DMS53 treated with DMSO at 0.1 percent for 48 hours (cell line): ENCODE measurements at regions not wholly inside any gene's neighbourhood (a gene's known extent, or its start where the extent isn't known, plus 50 kb on each side); places are given as distances from the start of the nearest gene placed in this dataset.
A peak's percentile ranks its signal among the peaks of the same experiment; 100 is the strongest.

Experiments used
- DNase-seq: peaks from one replicate; lab custom pipeline; 2025; ENCODE audit not compliant: unreplicated experiment; lab: John Stamatoyannopoulos, UW

- DNase-seq = no peak
These were observed 119.1 kb upstream of the NCK2 start for GRCh38 chr2:105625632-105626031.

- no peak for DNase-seq
These were observed 123.7 kb upstream of the NCK2 start for GRCh38 chr2:105621038-105621437.

GRCh38 chr2:105618351-105618659 is 126.4 kb upstream of the NCK2 start:
- DNase-seq = no peak

- DNase-seq = peak; percentile 98
These were observed 126.9 kb upstream of the NCK2 start for GRCh38 chr2:105617631-105618350.

- DNase-seq = no peak
These were observed 129.4 kb upstream of the NCK2 start for GRCh38 chr2:105615305-105615704.

GRCh38 chr2:105611811-105612424 is 132.8 kb upstream of the NCK2 start:
- DNase-seq = no peak

- DNase-seq = no peak
These were observed 133.4 kb upstream of the NCK2 start for GRCh38 chr2:105611333-105611637.

- peak; percentile 81 for DNase-seq
These were observed 134.0 kb upstream of the NCK2 start for GRCh38 chr2:105610576-105611332.

- DNase-seq = no peak
These were observed 134.8 kb upstream of the NCK2 start for GRCh38 chr2:105609746-105610402.

GRCh38 chr2:105607920-105608504 is 136.7 kb upstream of the NCK2 start:
- DNase-seq = no peak

GRCh38 chr2:105606081-105606480 is 138.6 kb upstream of the NCK2 start:
- DNase-seq = no peak

GRCh38 chr2:105604938-105605337 is 139.8 kb upstream of the NCK2 start:
- DNase-seq = no peak

- DNase-seq = no peak
These were observed 143.5 kb upstream of the NCK2 start for GRCh38 chr2:105600949-105601794.

GRCh38 chr2:105600602-105600948 is 144.1 kb upstream of the NCK2 start:
- DNase-seq = no peak

GRCh38 chr2:105600037-105600442 is 144.7 kb upstream of the NCK2 start:
- DNase-seq = no peak

GRCh38 chr2:105598829-105599698 is 145.6 kb upstream of the NCK2 start:
- no peak for DNase-seq

- DNase-seq = no peak
These were observed 146.6 kb upstream of the NCK2 start for GRCh38 chr2:105597806-105598803.

- no peak for DNase-seq
These were observed 147.5 kb upstream of the NCK2 start for GRCh38 chr2:105597011-105597805.
